HG03097 (cell line): ENCODE measurements at regions not wholly inside any gene's neighbourhood (a gene's known extent, or its start where the extent isn't known, plus 50 kb on each side); places are given as distances from the start of the nearest gene placed in this dataset.
"Not testable (repeated sequence)": the region's sequence is repeated elsewhere in the genome, so short reads cannot be mapped to it uniquely, and the experiment has no call there.

ENCODE experiments used
- ATAC-seq: cut with Tn5 transposase; IDR thresholded peaks from one replicate; pipeline ENCODE4 v1.9.1; 2021; ENCODE audit not compliant: unreplicated experiment, low FRiP score

DNA sequence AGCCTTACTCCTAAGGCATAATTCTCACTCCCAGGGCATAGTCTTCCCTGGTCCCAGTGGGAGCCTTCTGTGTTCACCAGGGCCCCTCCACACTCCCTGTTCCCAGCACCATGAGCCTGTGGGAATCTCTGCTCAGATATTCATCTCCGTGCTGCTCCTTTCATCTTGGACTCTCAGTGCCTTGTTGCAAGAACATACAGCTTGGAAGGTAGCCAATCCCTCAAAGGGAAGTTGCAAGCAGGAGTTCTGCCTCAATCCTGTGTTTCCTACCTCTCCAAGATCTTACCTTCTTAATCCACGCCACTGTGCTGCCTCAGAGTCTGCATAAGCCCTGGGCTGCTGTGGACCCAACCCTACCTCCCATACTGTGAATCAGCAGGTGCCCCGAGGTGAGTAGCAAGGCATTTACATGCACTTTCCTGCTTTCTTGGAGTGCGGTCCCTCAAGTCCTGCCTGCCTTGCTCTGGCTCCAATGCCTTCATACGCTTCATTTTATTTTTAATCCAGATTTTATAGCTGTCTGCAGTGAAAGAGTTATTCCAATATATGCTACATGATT lies 413.8 kb upstream of the RAB6C start:
- no peak for ATAC-seq

- not testable (repeated sequence) for ATAC-seq
Observed at GRCh38 chr2:129570812-129571211, 408.7 kb upstream of the RAB6C start.

- ATAC-seq = no peak
Observed at GRCh38 chr2:129575431-129575830, 404.0 kb upstream of the RAB6C start.

DNA sequence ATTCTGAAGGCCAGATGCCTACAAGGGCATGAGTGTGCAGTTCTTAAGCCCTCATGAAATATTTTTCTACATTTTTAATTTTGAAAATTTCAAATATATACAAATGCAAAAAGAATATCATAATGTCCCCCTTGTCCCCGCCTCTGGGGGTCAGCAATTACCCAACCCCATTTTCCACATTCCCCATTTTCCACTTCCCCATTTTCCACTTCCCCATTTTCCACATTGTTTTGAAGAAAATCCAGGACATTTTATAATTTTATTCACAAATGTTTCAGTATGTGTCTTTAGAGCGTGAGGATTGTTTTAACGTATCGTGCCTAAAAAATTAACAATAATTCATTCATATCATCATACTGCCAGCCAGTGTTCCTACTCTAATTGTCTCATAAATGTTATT lies 403.6 kb upstream of the RAB6C start:
- ATAC-seq = no peak

GRCh38 chr2:129580001-129580400 lies 399.5 kb upstream of the RAB6C start:
- ATAC-seq = no peak

DNA sequence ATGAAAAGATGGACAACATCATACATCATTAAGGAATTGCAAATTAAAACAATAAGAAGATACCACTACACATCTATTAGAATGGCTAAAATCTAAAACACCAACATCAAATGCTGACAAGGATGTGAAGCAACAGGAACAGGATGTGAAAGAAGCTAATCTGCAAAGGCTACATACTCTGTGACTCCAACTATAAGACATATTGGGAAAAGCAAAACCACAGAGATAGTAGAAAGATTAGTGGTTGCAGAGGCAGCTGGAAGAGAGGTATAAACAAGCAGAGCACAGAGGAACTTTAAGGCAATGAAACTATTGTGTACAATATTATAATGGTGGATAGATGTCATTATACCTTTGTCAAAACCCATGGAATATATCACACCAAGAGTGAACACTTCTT lies 393.7 kb upstream of the RAB6C start:
- ATAC-seq = no peak

DNA sequence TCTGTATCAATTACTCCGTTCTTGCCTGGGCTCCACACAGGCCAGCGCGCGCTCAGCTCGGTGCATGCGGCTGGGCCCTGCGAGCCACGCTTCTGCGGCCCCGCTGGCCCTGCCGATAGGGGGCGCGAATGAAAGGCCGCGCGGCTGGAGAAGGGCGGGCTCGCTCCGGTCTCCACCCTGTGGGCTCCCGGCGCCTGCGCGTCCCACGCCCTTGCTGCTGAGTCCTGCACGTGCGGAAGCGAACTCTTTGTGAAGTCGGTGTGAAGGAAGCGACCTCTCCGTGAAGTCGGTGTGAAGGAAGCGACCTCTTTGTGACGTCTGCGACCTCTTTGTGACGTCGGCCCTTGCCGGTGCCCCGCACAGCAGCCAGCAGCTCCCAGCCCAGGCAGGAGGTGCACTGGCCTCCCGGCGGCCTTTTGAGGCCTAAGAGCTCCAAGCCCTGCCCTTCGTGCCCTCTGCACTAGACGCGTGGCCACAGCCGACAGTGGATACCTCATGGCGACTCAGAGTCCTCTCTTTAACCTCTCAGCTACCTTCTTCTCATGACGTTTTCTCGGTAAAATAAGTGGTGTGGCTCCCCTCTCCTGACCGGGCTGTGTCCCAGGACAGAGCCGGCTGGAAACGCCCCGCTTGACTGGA lies 391.9 kb upstream of the RAB6C start:
- ATAC-seq = no peak

DNA sequence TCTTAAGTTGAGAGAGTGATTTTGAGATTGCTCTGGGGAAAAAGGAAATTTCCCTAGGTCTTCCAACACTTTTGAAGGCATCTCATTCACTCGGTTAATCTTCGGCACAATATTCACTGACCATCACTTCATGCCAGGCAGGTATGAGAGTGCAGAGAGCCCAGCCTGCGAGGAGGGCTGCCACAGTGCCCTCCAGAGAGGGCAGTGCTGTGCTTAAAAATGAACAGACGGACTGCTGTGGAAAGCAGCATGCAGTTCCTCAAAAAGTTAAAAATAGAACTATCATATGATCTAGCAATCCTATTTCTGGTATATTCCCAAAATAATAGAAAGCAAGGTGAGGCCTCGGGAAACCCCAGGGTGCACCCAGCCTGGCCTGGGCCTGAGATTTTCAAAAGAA lies 374.9 kb upstream of the RAB6C start:
- ATAC-seq = no peak

- no peak for ATAC-seq
Observed at GRCh38 chr2:129605646-129606045, 373.8 kb upstream of the RAB6C start.

DNA sequence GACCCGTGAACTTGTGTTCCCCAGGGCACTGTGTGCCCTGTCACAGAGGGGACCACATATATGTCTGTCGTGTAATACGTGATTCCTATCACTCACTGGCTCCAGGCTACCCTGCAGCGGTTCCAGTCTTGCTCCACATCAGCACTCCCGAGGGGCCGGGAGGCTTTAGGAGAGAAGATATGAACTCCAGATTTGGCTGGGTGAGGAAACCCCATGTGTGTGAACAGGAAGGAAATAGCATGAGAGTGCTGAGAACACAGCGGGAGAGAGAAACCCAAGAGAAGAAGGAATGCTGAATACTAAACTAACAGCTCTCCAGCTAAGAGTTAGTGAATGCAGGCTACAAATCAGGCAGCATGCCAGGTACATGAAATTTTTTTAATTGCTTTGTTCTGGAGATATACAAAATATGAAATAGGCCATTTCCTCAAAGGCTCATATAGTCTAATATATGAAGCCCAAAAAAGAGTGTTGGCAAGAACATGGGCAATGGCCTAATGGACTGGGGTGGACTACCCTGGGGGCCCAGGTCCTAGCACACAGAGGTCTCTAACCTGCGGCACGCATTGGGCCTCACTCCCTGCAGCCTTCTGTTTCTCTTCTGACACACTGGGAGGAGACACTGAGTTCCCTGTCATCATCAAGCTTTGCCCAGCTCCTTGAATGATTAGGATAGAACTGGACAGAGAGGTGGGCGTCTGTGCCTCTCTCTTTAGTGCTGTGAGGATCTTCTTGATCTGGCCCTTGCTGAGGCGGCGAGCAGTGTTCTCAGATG lies 372.8 kb upstream of the RAB6C start:
- ATAC-seq = no peak

DNA sequence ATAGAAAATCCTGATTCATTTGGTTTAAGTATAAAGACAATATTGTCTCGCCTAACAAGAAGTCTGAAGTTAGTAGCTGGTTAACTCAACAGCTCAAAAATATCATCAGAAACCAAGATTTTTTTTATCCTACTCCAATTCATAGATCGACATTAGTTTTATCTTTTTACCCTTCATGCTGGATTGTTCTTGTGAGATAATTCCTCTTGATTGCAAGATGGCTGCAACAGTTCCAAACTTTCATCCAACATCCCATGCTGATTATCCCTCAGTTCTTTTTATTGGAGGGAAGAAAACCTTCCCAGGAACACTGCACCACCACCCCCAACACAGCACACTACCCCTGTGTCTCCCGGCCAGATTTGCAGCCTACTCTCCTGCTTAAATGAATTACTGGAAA lies 370.2 kb upstream of the RAB6C start:
- ATAC-seq = no peak

DNA sequence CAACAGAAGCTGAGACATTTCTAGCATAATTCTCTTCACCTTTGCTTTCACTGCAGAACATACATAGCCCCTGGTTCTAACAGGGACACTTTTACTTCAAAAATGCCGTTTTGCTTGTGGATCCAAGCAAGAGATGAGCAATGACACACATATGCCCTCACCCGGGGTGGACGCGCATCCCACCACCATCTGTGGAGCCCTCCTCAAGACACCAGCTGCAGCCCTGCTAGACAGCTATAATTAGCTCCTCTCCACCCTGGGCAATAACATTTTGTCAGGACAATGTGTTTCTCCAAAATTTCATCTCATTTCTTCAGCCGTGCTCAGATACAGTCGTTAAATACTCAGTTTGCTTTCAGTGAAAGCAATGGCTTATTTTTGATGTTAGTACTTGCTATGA lies 368.7 kb upstream of the RAB6C start:
- no peak for ATAC-seq

DNA sequence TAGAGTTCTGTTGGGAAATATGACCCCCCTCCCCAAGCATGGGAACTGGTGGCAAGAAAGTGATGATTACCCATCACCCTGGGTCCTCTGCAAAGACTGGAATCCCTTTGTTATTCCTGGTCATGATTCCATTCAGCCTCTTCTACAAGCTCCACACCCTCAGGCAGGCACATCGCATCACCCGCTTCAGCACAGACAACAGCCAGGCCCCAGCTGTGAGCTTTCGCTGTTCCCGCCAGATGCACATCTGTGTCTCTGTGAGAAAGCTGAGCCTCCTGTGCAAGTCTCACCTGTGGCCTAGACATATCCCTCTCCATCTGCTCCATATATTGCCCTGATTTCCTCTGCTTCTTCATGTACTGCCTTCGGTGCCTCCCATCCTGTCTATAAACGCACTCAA lies 368.0 kb upstream of the RAB6C start:
- no peak for ATAC-seq

DNA sequence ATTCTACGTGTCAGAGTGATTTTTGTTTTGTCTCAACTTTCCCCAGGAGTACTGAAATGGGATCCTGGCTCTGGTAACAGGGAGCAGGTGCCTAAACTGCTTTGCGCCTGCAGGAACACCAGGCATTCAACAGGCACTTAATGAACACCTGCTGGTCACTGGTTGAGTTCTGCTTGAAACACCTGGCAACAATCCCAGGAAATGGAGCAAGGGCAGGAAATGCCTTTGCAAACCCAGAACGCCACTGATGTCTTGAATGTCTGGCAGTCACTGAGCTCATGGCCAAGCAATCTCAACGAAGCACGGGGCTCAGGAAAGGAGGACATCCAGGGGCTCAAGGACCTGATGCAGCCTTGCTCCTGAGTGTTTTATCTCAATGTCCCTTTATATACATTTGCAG lies 360.0 kb upstream of the RAB6C start:
- ATAC-seq = no peak

- no peak for ATAC-seq
Observed at GRCh38 chr2:129620411-129620810, 359.1 kb upstream of the RAB6C start.

DNA sequence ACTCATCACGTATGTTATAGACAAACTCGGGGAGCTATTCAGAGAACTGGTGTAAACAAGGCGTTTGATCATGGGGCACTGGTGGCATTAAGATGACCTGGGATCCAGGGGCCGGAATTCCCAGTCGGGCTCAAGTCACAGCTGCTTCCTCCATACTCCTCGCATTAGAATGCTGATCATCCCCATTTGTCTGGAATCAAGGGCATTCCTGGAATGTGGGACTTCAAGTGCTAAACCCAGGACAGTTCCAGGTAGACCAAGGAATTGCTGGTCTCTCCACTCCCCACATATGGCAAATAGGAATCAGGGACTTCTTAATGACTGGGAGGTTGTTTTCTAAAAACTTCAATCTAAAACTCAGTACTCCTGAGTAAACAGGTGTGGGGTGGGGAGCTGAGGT lies 355.7 kb upstream of the RAB6C start:
- no peak for ATAC-seq

GRCh38 chr2:129627437-129627836 lies 352.0 kb upstream of the RAB6C start:
- ATAC-seq = no peak

DNA sequence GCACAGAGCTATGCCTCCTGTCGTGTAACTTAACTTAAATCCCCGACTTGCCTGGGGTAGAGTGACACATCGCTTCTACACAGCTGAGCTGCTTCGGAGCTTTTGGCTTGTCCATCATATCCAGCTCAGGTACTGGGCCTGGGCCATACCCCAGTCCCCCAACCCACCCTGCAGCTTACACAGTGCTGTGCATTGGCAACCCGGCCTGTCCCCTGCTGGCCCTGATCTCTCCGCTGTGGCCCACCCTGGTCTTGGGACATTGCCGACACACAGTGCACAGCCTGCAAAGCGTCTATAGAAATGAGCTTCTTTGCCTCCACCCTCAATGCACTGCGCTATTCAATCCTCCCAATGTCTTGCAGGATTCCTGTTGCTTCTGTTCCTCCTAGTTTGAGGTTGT lies 342.8 kb upstream of the RAB6C start:
- no peak for ATAC-seq

- no peak for ATAC-seq
Observed at GRCh38 chr2:129641371-129641770, 338.1 kb upstream of the RAB6C start.

- no peak for ATAC-seq
Observed at GRCh38 chr2:129642526-129643043, 336.9 kb upstream of the RAB6C start.

GRCh38 chr2:129645335-129645734 lies 334.1 kb upstream of the RAB6C start:
- ATAC-seq = no peak

GRCh38 chr2:129646107-129646506 lies 333.4 kb upstream of the RAB6C start:
- ATAC-seq = no peak
